ENCODE measurements at regions not wholly inside any gene's neighbourhood (a gene's known extent, or its start where the extent isn't known, plus 50 kb on each side); places are given as distances from the start of the nearest gene placed in this dataset.

DNA sequence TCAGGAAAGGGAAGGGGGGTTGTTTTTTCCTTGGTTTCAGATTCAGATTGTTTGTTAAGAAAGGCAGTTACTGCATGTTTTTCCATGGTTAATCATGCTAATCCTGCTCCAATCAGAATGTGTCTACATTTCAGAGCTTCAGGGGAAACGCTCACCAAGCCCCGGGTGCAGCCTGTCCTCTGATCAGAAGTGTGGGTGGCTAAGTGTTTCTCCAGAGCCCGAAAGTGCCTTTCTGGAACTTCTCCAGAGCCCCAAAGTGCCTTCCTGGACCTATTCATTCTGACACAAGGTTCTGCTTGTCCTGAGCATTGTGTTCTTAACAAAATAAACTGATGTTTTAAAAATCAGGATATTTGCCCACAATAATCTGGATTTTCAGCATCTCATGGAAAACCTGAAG is 359.0 kb upstream of the ZNF521 start:
- Histone ChIP-seq H3K4me3 (replicated peaks in 1 of 3; ENCODE audit: insufficient read depth in 1 of 3, low read depth in 1 of 3, low read length in 3 of 3) (no peak overlapping the region), H3K36me3 (ENCODE audit: control insufficient read depth in 2 of 2, extremely low read depth in 1 of 2, insufficient read depth in 2 of 2, low read length in 2 of 2) (no peaks in the 10 kb centered on the region), H3K4me1 (ENCODE audit: control insufficient read depth, extremely low read depth, insufficient read depth, low read length) (no peaks in the 10 kb centered on the region), H2AFZ (ENCODE audit: low read depth, low read length) (no peak overlapping the region), H3K4me2 (ENCODE audit: insufficient read depth, low read length) (no peak overlapping the region), H3K9me3 (replicated peaks; ENCODE audit: control insufficient read depth, insufficient read depth, low read length) (no peaks in the 10 kb centered on the region), H3K27me3 (ENCODE audit: control insufficient read depth in 2 of 2, insufficient read depth in 2 of 2, low read length in 2 of 2) (peaks cover 3 to 20% of the 10 kb centered on the region in 2 experiments), H3K27ac (ENCODE audit: insufficient read depth, low read depth, low read length) (no peak overlapping the region), H4K20me1 (replicated peaks; ENCODE audit: control insufficient read depth, extremely low read depth, insufficient read depth, low read length) (no peaks in the 10 kb centered on the region), H3K79me2 (ENCODE audit: control insufficient read depth, insufficient read depth, low read length) (no peaks in the 10 kb centered on the region), H3K9ac (replicated peaks; ENCODE audit: extremely low read depth, insufficient read depth, low read length) (no peak overlapping the region), H3K9me1 (replicated peaks; ENCODE audit: control insufficient read depth, extremely low read depth, insufficient read depth, low read length) (no peaks in the 10 kb centered on the region)
- ChIA-PET CTCF (no interaction called here), POLR2A (no interaction called here)
- dilution Hi-C loops (cut with MboI; ENCODE audit: extremely low pct_ligation_motif_present, low sequenced_read_pairs) (no loop called here), intact Hi-C loops (cut with micrococcal nuclease) (no loop called here)
- DNase-seq (ENCODE audit: low read depth, low spot score) (peak; percentile 34), FAIRE-seq (no peak)
- no peak for TF ChIP-seq POLR2A (IDR thresholded peaks at IDR 0.05; ENCODE audit: low read depth, low read length)
- TF ChIP-seq MYC (IDR thresholded peaks at IDR 0.05; ENCODE audit: low read depth, low read length): no peak
- no peak for TF ChIP-seq POLR2AphosphoS5 (IDR thresholded peaks at IDR 0.05; ENCODE audit: insufficient read depth, low read depth, low read length)
- TF ChIP-seq, protein P1, sequence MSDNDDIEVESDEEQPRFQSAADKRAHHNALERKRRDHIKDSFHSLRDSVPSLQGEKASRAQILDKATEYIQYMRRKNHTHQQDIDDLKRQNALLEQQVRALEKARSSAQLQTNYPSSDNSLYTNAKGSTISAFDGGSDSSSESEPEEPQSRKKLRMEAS (IDR thresholded peaks at IDR 0.05; ENCODE audit: insufficient read depth, insufficient read length): no peak
- no peak for TF ChIP-seq EZH2 (IDR thresholded peaks at IDR 0.05; ENCODE audit: borderline replicate concordance, low read depth, low read length, severe bottlenecking)
- TF ChIP-seq FOS (IDR thresholded peaks at IDR 0.05; ENCODE audit: borderline replicate concordance, insufficient read depth, low read length): no peak
- TF ChIP-seq JUN (IDR thresholded peaks at IDR 0.05; ENCODE audit: borderline replicate concordance, insufficient read depth, insufficient read length, low read depth): no peak
- TF ChIP-seq, protein P2, sequence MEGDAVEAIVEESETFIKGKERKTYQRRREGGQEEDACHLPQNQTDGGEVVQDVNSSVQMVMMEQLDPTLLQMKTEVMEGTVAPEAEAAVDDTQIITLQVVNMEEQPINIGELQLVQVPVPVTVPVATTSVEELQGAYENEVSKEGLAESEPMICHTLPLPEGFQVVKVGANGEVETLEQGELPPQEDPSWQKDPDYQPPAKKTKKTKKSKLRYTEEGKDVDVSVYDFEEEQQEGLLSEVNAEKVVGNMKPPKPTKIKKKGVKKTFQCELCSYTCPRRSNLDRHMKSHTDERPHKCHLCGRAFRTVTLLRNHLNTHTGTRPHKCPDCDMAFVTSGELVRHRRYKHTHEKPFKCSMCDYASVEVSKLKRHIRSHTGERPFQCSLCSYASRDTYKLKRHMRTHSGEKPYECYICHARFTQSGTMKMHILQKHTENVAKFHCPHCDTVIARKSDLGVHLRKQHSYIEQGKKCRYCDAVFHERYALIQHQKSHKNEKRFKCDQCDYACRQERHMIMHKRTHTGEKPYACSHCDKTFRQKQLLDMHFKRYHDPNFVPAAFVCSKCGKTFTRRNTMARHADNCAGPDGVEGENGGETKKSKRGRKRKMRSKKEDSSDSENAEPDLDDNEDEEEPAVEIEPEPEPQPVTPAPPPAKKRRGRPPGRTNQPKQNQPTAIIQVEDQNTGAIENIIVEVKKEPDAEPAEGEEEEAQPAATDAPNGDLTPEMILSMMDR (IDR thresholded peaks at IDR 0.05; ENCODE audit: extremely low read depth in 1 of 2, insufficient read depth in 1 of 2, low read depth in 1 of 2, low read length in 2 of 2): no peak
- no peak for TF ChIP-seq GATA2 (IDR thresholded peaks at IDR 0.05; ENCODE audit: insufficient read depth, insufficient read length, low read depth, low read length)
- no TSS peak for BruUV-seq (replicated peaks)
